ENCODE measurements at regions not wholly inside any gene's neighbourhood (a gene's known extent, or its start where the extent isn't known, plus 50 kb on each side); places are given as distances from the start of the nearest gene placed in this dataset.

DNA sequence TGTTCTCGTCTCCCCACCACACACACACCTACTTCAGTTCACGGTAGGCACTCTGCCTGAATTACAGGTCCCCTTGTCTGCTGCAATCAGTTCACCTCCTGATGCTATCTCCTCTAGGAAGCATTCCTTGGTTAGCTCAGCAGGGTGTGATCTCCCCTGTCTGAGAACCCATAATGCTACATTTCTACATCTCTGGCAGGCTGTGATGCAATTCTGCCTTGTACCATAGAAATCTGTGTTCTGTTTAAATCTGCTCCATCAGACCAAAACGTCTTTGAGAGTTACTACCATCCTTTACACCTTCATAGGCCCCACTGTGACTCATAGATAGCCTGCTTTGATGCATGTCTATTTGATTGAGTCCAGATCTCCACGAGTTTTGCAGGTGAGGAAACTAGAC is 103.9 kb downstream of the TTC32 start:
- DNase-seq: no peak
- peaks cover 2 to 7% of the 10 kb centered on the region in 2 donors for H3K27me3 Mint-ChIP-seq
- Histone ChIP-seq H3K27ac (ENCODE audit: low read depth, low read length) (no peak overlapping the region), H3K4me1 (ENCODE audit: insufficient read depth, low read length) (no peaks in the 10 kb centered on the region), H3K9me3 (ENCODE audit: low read length) (no peaks in the 10 kb centered on the region), H3K27me3 (ENCODE audit: insufficient read depth, low read length, poor library complexity, severe bottlenecking) (no peaks in the 10 kb centered on the region), H3K4me3 (ENCODE audit: low read length) (no peak overlapping the region), H3K36me3 (ENCODE audit: insufficient read depth, low read length) (no peaks in the 10 kb centered on the region)
- H3K36me3 Mint-ChIP-seq: no peaks in the 10 kb centered on the region
- H3K4me3 Mint-ChIP-seq: no peak overlapping the region
- POLR2A ChIA-PET: no interaction called here
- H3K4me1 Mint-ChIP-seq: no peaks in the 10 kb centered on the region
- no peaks in the 10 kb centered on the region for H3K9me3 Mint-ChIP-seq
- no peak overlapping the region for H3K27ac Mint-ChIP-seq
- CTCF ChIA-PET: no interaction called here

DNA sequence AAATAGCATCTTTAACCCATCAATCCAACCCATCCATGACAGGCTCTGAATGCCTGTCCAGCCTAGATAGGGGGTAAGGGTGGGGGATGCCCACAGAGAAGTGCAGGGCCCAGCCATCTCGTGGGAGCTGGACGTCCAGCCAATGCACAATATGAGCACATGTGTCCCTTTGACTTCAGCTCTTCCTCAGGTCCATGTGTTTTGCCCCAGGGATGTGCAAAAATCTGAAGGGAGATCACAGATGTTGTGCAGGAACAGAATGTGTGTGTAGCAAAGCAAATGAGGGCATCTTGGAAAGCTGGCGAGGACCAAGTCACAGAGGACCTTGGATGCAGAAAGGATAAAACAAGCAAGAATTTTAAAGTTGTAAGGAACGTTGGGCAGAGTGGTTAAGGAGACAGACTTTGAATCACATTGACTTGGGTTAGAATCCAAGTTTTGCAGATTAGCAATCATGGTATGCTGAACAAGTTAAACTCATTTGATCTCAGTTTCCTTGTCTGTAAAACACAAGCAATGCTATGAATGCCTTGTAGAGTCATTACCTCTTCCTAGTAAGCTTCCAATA is 104.5 kb downstream of the TTC32 start:
- no peaks in the 10 kb centered on the region for H3K4me1 ChIP-seq (ENCODE audit: insufficient read depth, low read length)
- no peaks in the 10 kb centered on the region for H3K36me3 ChIP-seq (ENCODE audit: insufficient read depth, low read length)
- POLR2A ChIA-PET: no interaction called here
- H3K4me3 ChIP-seq (ENCODE audit: low read length): no peak overlapping the region
- no peak for DNase-seq
- H3K9me3 Mint-ChIP-seq: no peaks in the 10 kb centered on the region
- no peaks in the 10 kb centered on the region for H3K9me3 ChIP-seq (ENCODE audit: low read length)
- no peaks in the 10 kb centered on the region for H3K4me1 Mint-ChIP-seq
- H3K36me3 Mint-ChIP-seq: no peaks in the 10 kb centered on the region
- no peak overlapping the region for H3K27ac ChIP-seq (ENCODE audit: low read depth, low read length)
- H3K27me3 Mint-ChIP-seq: peaks cover 1 to 7% of the 10 kb centered on the region in 2 donors
- no peak overlapping the region for H3K4me3 Mint-ChIP-seq
- H3K27me3 ChIP-seq (ENCODE audit: insufficient read depth, low read length, poor library complexity, severe bottlenecking): no peaks in the 10 kb centered on the region
- no peak overlapping the region for H3K27ac Mint-ChIP-seq
- CTCF ChIA-PET: no interaction called here

DNA sequence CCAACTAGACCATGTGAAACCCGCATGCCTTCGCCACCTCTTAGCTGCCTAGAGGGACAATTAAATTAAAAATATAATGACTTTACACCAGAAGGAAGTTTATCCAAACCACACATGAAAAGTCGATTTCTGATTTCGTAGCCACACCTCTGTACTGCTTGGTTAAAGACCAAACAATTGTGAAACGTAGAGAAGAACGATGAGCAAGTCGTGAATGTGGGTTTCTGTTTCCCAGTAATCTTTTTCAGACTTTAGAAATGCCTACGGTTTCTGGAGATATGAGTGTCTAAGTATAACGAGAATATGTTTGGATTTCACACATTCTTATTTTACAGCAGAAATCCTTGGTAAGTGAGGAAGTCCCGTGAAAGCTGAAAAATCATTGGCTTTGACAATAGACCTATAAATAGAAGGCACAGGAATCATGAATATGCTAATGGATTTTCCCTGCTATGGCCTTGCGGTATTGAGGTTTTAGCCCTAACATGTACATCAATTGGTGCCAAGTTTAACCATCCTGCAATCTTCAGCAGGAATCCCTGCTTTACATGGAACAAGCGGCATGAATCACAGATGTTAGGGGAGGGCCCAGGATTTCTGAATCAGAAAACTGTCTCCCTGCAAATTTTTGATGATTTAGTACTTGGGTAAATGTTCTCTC is 105.6 kb downstream of the TTC32 start:
- H3K36me3 ChIP-seq (ENCODE audit: insufficient read depth, low read length): no peaks in the 10 kb centered on the region
- ChIA-PET POLR2A (no interaction called here), CTCF (no interaction called here)
- H3K9me3 Mint-ChIP-seq: no peaks in the 10 kb centered on the region
- H3K4me1 ChIP-seq (ENCODE audit: insufficient read depth, low read length): no peaks in the 10 kb centered on the region
- H3K36me3 Mint-ChIP-seq: no peaks in the 10 kb centered on the region
- H3K4me3 Mint-ChIP-seq: no peak overlapping the region
- no peak overlapping the region for H3K4me3 ChIP-seq (ENCODE audit: low read length)
- no peaks in the 10 kb centered on the region for H3K27me3 ChIP-seq (ENCODE audit: insufficient read depth, low read length, poor library complexity, severe bottlenecking)
- no peak for DNase-seq
- H3K9me3 ChIP-seq (ENCODE audit: low read length): no peaks in the 10 kb centered on the region
- no peak overlapping the region for H3K27ac ChIP-seq (ENCODE audit: low read depth, low read length)
- H3K27ac Mint-ChIP-seq: no peak overlapping the region
- H3K4me1 Mint-ChIP-seq: no peaks in the 10 kb centered on the region
- peaks cover 1 to 7% of the 10 kb centered on the region in 2 donors for H3K27me3 Mint-ChIP-seq

DNA sequence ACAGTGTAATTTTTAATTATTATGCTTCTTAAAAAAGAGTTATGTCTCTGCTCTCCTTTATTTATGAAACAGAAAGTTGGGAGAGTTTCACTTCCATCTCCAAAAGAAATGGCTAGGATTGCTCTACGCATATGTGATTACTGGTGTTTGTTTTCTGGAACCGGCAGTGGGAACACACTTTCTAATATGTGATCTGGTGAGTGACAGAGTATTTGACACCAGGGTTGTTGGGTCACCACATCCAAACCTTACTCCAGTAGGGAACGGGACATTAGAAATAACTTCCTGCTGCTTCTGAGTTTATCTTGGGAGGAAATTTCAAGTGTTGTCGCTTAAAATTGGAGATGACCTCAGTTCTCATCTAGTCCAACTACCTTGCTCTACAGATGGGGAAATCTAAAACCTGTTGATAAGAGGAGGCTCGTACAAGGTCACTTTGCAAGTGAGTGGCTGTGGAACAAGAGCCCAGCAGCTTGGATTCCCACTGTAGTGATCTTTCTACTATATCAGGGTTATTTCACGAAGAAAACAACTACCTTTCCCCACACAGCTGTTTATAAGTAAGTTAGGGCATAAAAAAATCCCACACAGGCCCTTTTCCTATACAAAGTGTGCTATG is 108.5 kb downstream of the TTC32 start:
- no peak overlapping the region for H3K4me3 Mint-ChIP-seq
- Histone ChIP-seq H3K4me1 (ENCODE audit: insufficient read depth, low read length) (no peaks in the 10 kb centered on the region), H3K4me3 (ENCODE audit: low read length) (no peak overlapping the region), H3K27me3 (ENCODE audit: insufficient read depth, low read length, poor library complexity, severe bottlenecking) (no peaks in the 10 kb centered on the region), H3K9me3 (ENCODE audit: low read length) (no peaks in the 10 kb centered on the region), H3K36me3 (ENCODE audit: insufficient read depth, low read length) (no peaks in the 10 kb centered on the region), H3K27ac (ENCODE audit: low read depth, low read length) (no peak overlapping the region)
- no peaks in the 10 kb centered on the region for H3K4me1 Mint-ChIP-seq
- no peaks in the 10 kb centered on the region for H3K9me3 Mint-ChIP-seq
- POLR2A ChIA-PET: no interaction called here
- peaks cover 1 to 3% of the 10 kb centered on the region in 2 donors for H3K27me3 Mint-ChIP-seq
- no peak for DNase-seq
- H3K36me3 Mint-ChIP-seq: no peaks in the 10 kb centered on the region
- CTCF ChIA-PET: no interaction called here
- no peak overlapping the region for H3K27ac Mint-ChIP-seq

DNA sequence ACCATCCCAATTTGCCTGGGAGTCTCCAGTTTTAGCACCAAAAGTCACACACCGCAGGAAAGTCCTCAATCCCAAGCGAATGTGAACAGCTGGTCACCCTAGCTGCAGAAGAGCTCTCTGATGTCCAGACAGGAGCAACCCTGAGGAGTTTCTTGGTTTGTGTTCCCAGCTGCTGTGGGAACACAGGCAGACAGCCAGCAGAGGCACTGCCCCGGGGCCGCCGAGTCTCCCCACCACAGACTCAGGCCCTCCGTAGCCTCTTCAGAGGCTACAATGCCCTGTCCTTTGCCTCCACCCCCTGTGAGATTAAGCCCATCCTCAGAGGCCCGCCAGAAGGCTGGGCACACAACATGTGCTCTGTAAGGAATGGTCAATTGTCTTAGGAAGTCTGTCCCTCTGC is 111.5 kb downstream of the TTC32 start:
- no peak overlapping the region for H3K4me3 ChIP-seq (ENCODE audit: low read length)
- Mint-ChIP-seq H3K4me1 (no peaks in the 10 kb centered on the region), H3K4me3 (no peak overlapping the region), H3K27me3 (peaks cover 1 to 8% of the 10 kb centered on the region in 2 donors), H3K27ac (no peak overlapping the region), H3K9me3 (no peaks in the 10 kb centered on the region), H3K36me3 (no peaks in the 10 kb centered on the region)
- H3K9me3 ChIP-seq (ENCODE audit: low read length): no peaks in the 10 kb centered on the region
- no peaks in the 10 kb centered on the region for H3K27me3 ChIP-seq (ENCODE audit: insufficient read depth, low read length, poor library complexity, severe bottlenecking)
- DNase-seq: no peak
- ChIA-PET CTCF (no interaction called here), POLR2A (no interaction called here)
- H3K27ac ChIP-seq (ENCODE audit: low read depth, low read length): no peak overlapping the region
- H3K36me3 ChIP-seq (ENCODE audit: insufficient read depth, low read length): no peaks in the 10 kb centered on the region
- no peaks in the 10 kb centered on the region for H3K4me1 ChIP-seq (ENCODE audit: insufficient read depth, low read length)

DNA sequence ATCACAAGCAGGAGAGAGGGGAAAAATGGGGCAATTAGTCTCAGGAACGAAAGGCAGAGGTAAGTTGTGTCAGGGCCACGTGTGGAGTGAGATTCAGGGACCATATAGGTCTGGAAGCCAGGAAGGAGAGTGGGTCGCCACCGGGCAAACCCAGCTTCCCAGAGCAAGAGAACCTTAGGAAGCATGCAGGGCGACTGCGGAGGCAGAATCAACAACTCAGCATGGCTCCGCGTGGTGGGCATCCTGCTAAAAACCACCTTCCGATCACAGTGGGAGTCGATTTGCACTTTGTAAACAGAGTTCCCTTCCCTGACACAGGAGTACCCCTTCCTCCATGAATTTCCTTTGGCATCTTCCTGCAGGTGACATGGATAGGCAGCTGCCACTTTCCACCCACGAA is 114.6 kb downstream of the TTC32 start:
- Mint-ChIP-seq H3K4me1 (no peaks in the 10 kb centered on the region), H3K27me3 (peaks cover 5 to 8% of the 10 kb centered on the region in 2 donors), H3K4me3 (no peak overlapping the region), H3K27ac (no peak overlapping the region), H3K36me3 (no peaks in the 10 kb centered on the region), H3K9me3 (no peaks in the 10 kb centered on the region)
- ChIA-PET CTCF (no interaction called here), POLR2A (no interaction called here)
- no peaks in the 10 kb centered on the region for H3K27me3 ChIP-seq (ENCODE audit: insufficient read depth, low read length, poor library complexity, severe bottlenecking)
- DNase-seq: no peak
- H3K27ac ChIP-seq (ENCODE audit: low read depth, low read length): peak overlapping the region; percentile 64
- no peaks in the 10 kb centered on the region for H3K36me3 ChIP-seq (ENCODE audit: insufficient read depth, low read length)
- H3K4me3 ChIP-seq (ENCODE audit: low read length): no peak overlapping the region
- no peaks in the 10 kb centered on the region for H3K9me3 ChIP-seq (ENCODE audit: low read length)
- no peaks in the 10 kb centered on the region for H3K4me1 ChIP-seq (ENCODE audit: insufficient read depth, low read length)

DNA sequence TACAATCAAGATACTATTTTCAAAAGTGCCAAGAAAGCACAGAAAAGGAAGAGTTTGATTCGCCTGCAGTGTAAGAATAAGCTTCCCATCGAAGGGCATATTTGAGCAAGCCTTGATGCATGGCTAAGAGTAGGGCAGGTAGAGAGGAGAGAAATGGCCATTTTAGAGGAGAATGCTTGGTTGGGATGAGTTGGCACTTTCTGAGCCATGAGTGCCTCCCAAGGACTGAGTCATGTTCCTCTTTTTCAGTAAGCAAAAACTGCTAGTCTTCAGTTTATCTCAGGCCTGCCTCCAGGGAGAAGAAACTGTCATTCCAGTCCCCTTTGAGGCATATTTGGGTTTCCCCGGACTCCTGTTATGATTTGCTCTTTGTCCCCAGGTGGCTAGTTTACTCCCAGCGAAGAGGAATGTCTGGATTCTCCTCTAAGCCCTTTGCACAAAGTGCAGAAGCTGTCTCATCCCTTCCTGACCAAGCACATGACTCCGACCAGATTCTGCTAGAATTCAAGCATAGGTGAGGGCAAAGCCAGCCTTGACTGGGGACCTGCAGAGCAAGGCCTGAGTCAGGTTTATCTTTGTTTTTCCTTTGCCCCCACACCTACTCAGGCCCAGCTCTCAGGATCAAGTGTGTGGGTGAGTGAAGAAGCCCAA is 115.2 kb downstream of the TTC32 start:
- CTCF ChIA-PET: no interaction called here
- no peak overlapping the region for H3K27ac Mint-ChIP-seq
- H3K4me1 Mint-ChIP-seq: no peaks in the 10 kb centered on the region
- Histone ChIP-seq H3K27ac (ENCODE audit: low read depth, low read length) (peak overlapping the region; percentile 64), H3K36me3 (ENCODE audit: insufficient read depth, low read length) (no peaks in the 10 kb centered on the region), H3K27me3 (ENCODE audit: insufficient read depth, low read length, poor library complexity, severe bottlenecking) (no peaks in the 10 kb centered on the region), H3K9me3 (ENCODE audit: low read length) (no peaks in the 10 kb centered on the region), H3K4me1 (ENCODE audit: insufficient read depth, low read length) (no peaks in the 10 kb centered on the region), H3K4me3 (ENCODE audit: low read length) (no peak overlapping the region)
- DNase-seq: no peak
- POLR2A ChIA-PET: no interaction called here
- peaks cover 5 to 8% of the 10 kb centered on the region in 2 donors for H3K27me3 Mint-ChIP-seq
- no peaks in the 10 kb centered on the region for H3K36me3 Mint-ChIP-seq
- H3K4me3 Mint-ChIP-seq: no peak overlapping the region
- no peaks in the 10 kb centered on the region for H3K9me3 Mint-ChIP-seq

DNA sequence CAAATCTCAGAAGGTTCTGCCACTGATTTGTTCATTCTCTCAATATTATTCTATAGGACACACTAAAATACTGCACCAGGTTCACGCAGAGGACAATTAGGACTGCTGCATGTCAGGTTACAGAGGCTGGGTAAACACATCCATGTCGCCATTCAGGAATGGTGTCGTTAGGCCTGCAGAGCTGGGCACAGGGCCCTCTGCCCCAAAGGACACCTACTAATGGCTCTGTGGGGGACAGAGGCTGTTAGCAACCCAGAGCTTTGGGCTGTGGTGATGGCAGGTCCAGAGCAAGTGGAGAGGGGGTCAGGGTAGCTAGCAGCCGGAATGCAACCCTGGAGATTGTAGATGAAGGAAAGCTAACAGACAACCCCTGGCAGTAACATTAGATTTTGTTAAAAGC is 115.9 kb downstream of the TTC32 start:
- no peak overlapping the region for H3K4me3 Mint-ChIP-seq
- peaks cover 5 to 8% of the 10 kb centered on the region in 2 donors for H3K27me3 Mint-ChIP-seq
- no peaks in the 10 kb centered on the region for H3K4me1 Mint-ChIP-seq
- Histone ChIP-seq H3K36me3 (ENCODE audit: insufficient read depth, low read length) (no peaks in the 10 kb centered on the region), H3K4me3 (ENCODE audit: low read length) (no peak overlapping the region), H3K9me3 (ENCODE audit: low read length) (no peaks in the 10 kb centered on the region), H3K27ac (ENCODE audit: low read depth, low read length) (peak overlapping the region; percentile 55), H3K27me3 (ENCODE audit: insufficient read depth, low read length, poor library complexity, severe bottlenecking) (no peaks in the 10 kb centered on the region), H3K4me1 (ENCODE audit: insufficient read depth, low read length) (no peaks in the 10 kb centered on the region)
- no peak overlapping the region for H3K27ac Mint-ChIP-seq
- ChIA-PET POLR2A (no interaction called here), CTCF (no interaction called here)
- H3K9me3 Mint-ChIP-seq: no peaks in the 10 kb centered on the region
- no peaks in the 10 kb centered on the region for H3K36me3 Mint-ChIP-seq
- DNase-seq: no peak

Measured in CD8-positive, alpha-beta memory T cell (primary cell).